ENCODE measurements at regions not wholly inside any gene's neighbourhood (a gene's known extent, or its start where the extent isn't known, plus 50 kb on each side); places are given as distances from the start of the nearest gene placed in this dataset.

DNA sequence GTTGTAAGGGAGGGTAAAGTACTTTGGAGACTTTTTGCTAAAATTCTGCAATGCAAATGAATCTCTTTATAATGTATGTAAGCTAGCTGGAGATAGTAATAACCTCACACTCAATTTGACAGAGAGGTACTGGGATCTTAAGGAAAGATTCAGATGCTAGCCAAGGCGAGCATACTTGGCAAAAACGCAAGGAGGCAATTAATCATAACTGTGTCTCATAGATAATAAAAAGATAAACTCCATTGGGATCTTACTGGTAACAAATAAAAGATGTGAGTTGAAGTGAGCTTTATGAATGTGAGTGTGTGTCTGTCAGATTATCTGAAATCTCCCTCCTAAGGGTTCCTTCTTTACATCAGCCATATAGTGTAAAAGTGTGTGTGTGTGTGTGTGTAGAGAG lies 533.0 kb downstream of the TMX3 start:
- H3K27me3 ChIP-seq, result no peaks in the 10 kb centered on the region
- 51 to 65% (median 63%) methylated on average over 2 of the region's 2 CpGs for WGBS, 3 donors
- no peak overlapping the region for H3K27ac ChIP-seq
- intact Hi-C loops (cut with DNase I), result no loop called here
- DNase-seq, result no peak
- no peak overlapping the region for H3K4me3 ChIP-seq
- H3K36me3 ChIP-seq, result no peaks in the 10 kb centered on the region
- no peaks in the 10 kb centered on the region for H3K9me3 ChIP-seq
- no peak for TF ChIP-seq EP300 (IDR thresholded peaks at IDR 0.05)
- TF ChIP-seq POLR2A (IDR thresholded peaks at IDR 0.05), result no peak
- TF ChIP-seq CTCF (IDR thresholded peaks at IDR 0.05), result no peak
- no peaks in the 10 kb centered on the region for H3K4me1 ChIP-seq (ENCODE audit: insufficient read depth)

- no peak for TF ChIP-seq CTCF (IDR thresholded peaks at IDR 0.05)
- no peak for TF ChIP-seq EP300 (IDR thresholded peaks at IDR 0.05)
- WGBS, 3 donors, result 81 to 87% (median 82%) methylated on average over 2 of the region's 2 CpGs
- H3K36me3 ChIP-seq, result no peaks in the 10 kb centered on the region
- no peaks in the 10 kb centered on the region for H3K27me3 ChIP-seq
- no peak for DNase-seq
- H3K4me3 ChIP-seq, result no peak overlapping the region
- no peaks in the 10 kb centered on the region for H3K4me1 ChIP-seq (ENCODE audit: insufficient read depth)
- intact Hi-C loops (cut with DNase I), result no loop called here
- no peaks in the 10 kb centered on the region for H3K9me3 ChIP-seq
- no peak overlapping the region for H3K27ac ChIP-seq
These were observed 535.1 kb downstream of the TMX3 start for GRCh38 chr18:68179811-68180210.

DNA sequence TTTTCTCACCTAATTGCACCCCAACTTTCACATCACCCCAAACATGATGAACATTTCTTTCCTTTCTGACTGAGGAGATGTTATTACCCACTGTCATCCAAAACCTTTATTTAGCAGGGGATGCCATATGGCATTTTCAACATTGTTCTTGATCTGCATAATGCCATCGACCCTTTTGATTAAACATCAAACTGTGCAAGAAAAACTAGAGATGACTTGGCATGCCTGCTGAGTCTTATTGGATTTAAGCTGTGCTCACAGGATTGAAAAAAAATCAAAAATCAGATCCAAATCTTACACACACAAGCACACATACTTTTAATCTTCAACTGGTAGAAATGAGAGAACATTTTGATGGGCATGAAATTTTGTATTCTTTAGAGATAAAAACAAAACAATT lies 536.0 kb downstream of the TMX3 start:
- intact Hi-C loops (cut with DNase I), result no loop called here
- no peaks in the 10 kb centered on the region for H3K4me1 ChIP-seq (ENCODE audit: insufficient read depth)
- H3K27me3 ChIP-seq, result no peaks in the 10 kb centered on the region
- no peak overlapping the region for H3K4me3 ChIP-seq
- 87 to 92% (median 91%) methylated on average over 1 of the region's 1 CpG for WGBS, 3 donors
- H3K9me3 ChIP-seq, result no peaks in the 10 kb centered on the region
- H3K36me3 ChIP-seq, result no peaks in the 10 kb centered on the region
- no peak for DNase-seq
- TF ChIP-seq CTCF (IDR thresholded peaks at IDR 0.05) (no peak), EP300 (IDR thresholded peaks at IDR 0.05) (no peak)
- H3K27ac ChIP-seq, result no peak overlapping the region

GRCh38 chr18:68177807-68178702 lies 536.9 kb downstream of the TMX3 start:
- intact Hi-C loops (cut with DNase I), result no loop called here
- no peaks in the 10 kb centered on the region for H3K4me1 ChIP-seq (ENCODE audit: insufficient read depth)
- WGBS, 3 donors, result 66 to 71% (median 69%) methylated on average over 6 of the region's 6 CpGs
- DNase-seq, result no peak
- no peaks in the 10 kb centered on the region for H3K27me3 ChIP-seq
- H3K27ac ChIP-seq, result no peak overlapping the region
- H3K4me3 ChIP-seq, result no peak overlapping the region
- TF ChIP-seq POLR2A (IDR thresholded peaks at IDR 0.05), result no peak
- TF ChIP-seq CTCF (IDR thresholded peaks at IDR 0.05), result no peak
- no peak for TF ChIP-seq EP300 (IDR thresholded peaks at IDR 0.05)
- H3K9me3 ChIP-seq, result no peaks in the 10 kb centered on the region
- H3K36me3 ChIP-seq, result no peaks in the 10 kb centered on the region

Data from ovary (tissue), 7 donors.